GM20431 (cell line): ENCODE measurements at regions not wholly inside any gene's neighbourhood (a gene's known extent, or its start where the extent isn't known, plus 50 kb on each side); places are given as distances from the start of the nearest gene placed in this dataset.

Experiments used
- in situ Hi-C: fragments of 300-500 bp; cut with MseI, MboI; formaldehyde crosslinking; loops from one replicate; pipeline ENCODE4 v1.15.0; 2020; ENCODE audit warnings: low sequenced_read_pairs; ENCODE audit not compliant: unreplicated experiment

GRCh38 chr9:26439061-26439624, 453.5 kb downstream of the CAAP1 start:
- in situ Hi-C loops: no loop called here

- in situ Hi-C loops: no loop called here
Measured at GRCh38 chr9:26437056-26437711, 455.4 kb downstream of the CAAP1 start.

GRCh38 chr9:26426551-26427131, 466.0 kb downstream of the CAAP1 start:
- in situ Hi-C loops: no loop called here

- in situ Hi-C loops: no loop called here
Measured at GRCh38 chr9:26418480-26418879, 474.1 kb downstream of the CAAP1 start.

- in situ Hi-C loops: no loop called here
Measured at GRCh38 chr9:26415528-26415927, 477.1 kb downstream of the CAAP1 start.

GRCh38 chr9:26413611-26414010, 479.0 kb downstream of the CAAP1 start:
- in situ Hi-C loops: no loop called here

GRCh38 chr9:26412446-26412845, 480.2 kb downstream of the CAAP1 start:
- in situ Hi-C loops: no loop called here

- in situ Hi-C loops: no loop called here
Measured at GRCh38 chr9:26406676-26407075, 485.9 kb downstream of the CAAP1 start.

GRCh38 chr9:26399556-26399955, 493.0 kb downstream of the CAAP1 start:
- in situ Hi-C loops: no loop called here

GRCh38 chr9:26394025-26394424, 498.6 kb downstream of the CAAP1 start:
- in situ Hi-C loops: no loop called here

- in situ Hi-C loops: no loop called here
Measured at GRCh38 chr9:26392639-26393038, 500.0 kb downstream of the CAAP1 start.

- in situ Hi-C loops: no loop called here
Measured at GRCh38 chr9:26391036-26391435, 501.6 kb downstream of the CAAP1 start.

GRCh38 chr9:26375448-26375847, 517.2 kb downstream of the CAAP1 start:
- in situ Hi-C loops: no loop called here

GRCh38 chr9:26373616-26374015, 519.0 kb downstream of the CAAP1 start:
- in situ Hi-C loops: no loop called here

- in situ Hi-C loops: no loop called here
Measured at GRCh38 chr9:26371236-26371635, 521.4 kb downstream of the CAAP1 start.

GRCh38 chr9:26369093-26369492, 523.5 kb downstream of the CAAP1 start:
- in situ Hi-C loops: no loop called here

GRCh38 chr9:26368241-26368640, 524.4 kb downstream of the CAAP1 start:
- in situ Hi-C loops: no loop called here

GRCh38 chr9:26361010-26361409, 531.6 kb downstream of the CAAP1 start:
- in situ Hi-C loops: no loop called here

GRCh38 chr9:26358836-26359235, 533.8 kb downstream of the CAAP1 start:
- in situ Hi-C loops: no loop called here

GRCh38 chr9:26357803-26358344, 534.7 kb downstream of the CAAP1 start:
- in situ Hi-C loops: no loop called here

- in situ Hi-C loops: no loop called here
Measured at GRCh38 chr9:26356491-26356890, 536.1 kb downstream of the CAAP1 start.
